HepG2 (cell line): ENCODE measurements at regions not wholly inside any gene's neighbourhood (a gene's known extent, or its start where the extent isn't known, plus 50 kb on each side); places are given as distances from the start of the nearest gene placed in this dataset.

Source experiments
- ATAC-seq: fragments of 200-7000 bp; cut with Tn5 transposase; 3 replicates; pipeline ENCODE4 v1.9.1; 2020; ENCODE audit warnings: mild to moderate bottlenecking, moderate library complexity
- BruUV-seq: library from RNA; stranded (reverse); fragments of 400-500 nt; replicated peaks from 2 replicates; lab custom pipeline; 2021; lab: Mats Ljungman, UMichigan
- CTCF ChIA-PET: fragments of 300-600 bp; formaldehyde crosslinking; extraction: SDS; loops from one replicate; lab custom pipeline; 2021; ENCODE audit warnings: low total read pairs, inconsistent platforms, low intra/inter-chr PET ratio; lab: Yijun Ruan, JAX
- POLR2A ChIA-PET: fragments of 350-600 bp; sonication (Branson Sonifier 250); formaldehyde crosslinking; loops from one replicate; lab custom pipeline; 2020; ENCODE audit warnings: antibody characterized with exemption, inconsistent platforms; lab: Yijun Ruan, JAX
- DNase-seq: peaks from one replicate; pipeline ENCODE4 v3.0.0-alpha.2; 2015; ENCODE audit warnings: low spot score
- FAIRE-seq: peaks from 3 replicates; lab custom pipeline; 2011; peaks lifted over from hg19 to GRCh38; lab: Jason Lieb, UNC
- H2AFZ ChIP-seq: one replicate; pipeline ENCODE4 v1.6.1; 2011; ENCODE audit warnings: low read length, inconsistent platforms
- H3K27ac ChIP-seq: fragments of 300-600 bp; 3 replicates; pipeline ENCODE4 v1.8.0; 2011; ENCODE audit warnings: mixed run types, mild to moderate bottlenecking, mixed read lengths, low read length, inconsistent platforms; ENCODE audit not compliant: insufficient read depth; ENCODE audit errors: extremely low read length
- H3K27me3 ChIP-seq, 2 experiments: fragments of 200-600 bp in 1 of 2; 2 replicates in 1 of 2; 3 replicates in 1 of 2; pipeline versions ENCODE4 v1.6.0 to v1.8.0; 2011; ENCODE audit warnings: low read length in 2 of 2, mild to moderate bottlenecking in 2 of 2, moderate library complexity in 2 of 2, inconsistent platforms in 1 of 2; ENCODE audit not compliant: insufficient read depth in 2 of 2, control insufficient read depth in 1 of 2
- H3K36me3 ChIP-seq, 2 experiments: fragments of 200-600 bp in 1 of 2; replicated peaks in 1 of 2; 2 replicates in 1 of 2; 3 replicates in 1 of 2; pipeline versions ENCODE4 v1.5.1 to v1.8.0; 2011; ENCODE audit warnings: low read length in 2 of 2, inconsistent platforms in 1 of 2; ENCODE audit not compliant: insufficient read depth in 2 of 2, control insufficient read depth in 1 of 2
- H3K4me1 ChIP-seq: 2 replicates; pipeline ENCODE4 v1.5.1; 2012; ENCODE audit warnings: low read length, inconsistent platforms; ENCODE audit not compliant: insufficient read depth
- H3K4me2 ChIP-seq: 2 replicates; pipeline ENCODE4 v1.6.0; 2011; ENCODE audit warnings: low read depth, low read length, inconsistent platforms
- H3K4me3 ChIP-seq, 3 experiments: fragments of 200-600 bp in 1 of 3; sonication (generic), shearing (Covaris generic) in 1 of 3; replicated peaks in 1 of 3; 2 replicates each; pipeline ENCODE4 v1.5.1; 2011 to 2016; ENCODE audit warnings: low read length in 3 of 3, inconsistent platforms in 2 of 3, low read depth in 2 of 3, mild to moderate bottlenecking in 2 of 3, control low read depth in 1 of 3, mixed read lengths in 1 of 3; ENCODE audit not compliant: insufficient read depth in 1 of 3
- H3K79me2 ChIP-seq: one replicate; pipeline ENCODE4 v1.6.1; 2011; ENCODE audit warnings: low read length, inconsistent platforms; ENCODE audit not compliant: insufficient read depth
- H3K9ac ChIP-seq: 2 replicates; pipeline ENCODE4 v1.6.0; 2011; ENCODE audit warnings: mild to moderate bottlenecking, low read depth, low read length, inconsistent platforms; ENCODE audit not compliant: insufficient read depth
- H3K9me3 ChIP-seq: 2 replicates; pipeline ENCODE4 v1.5.1; 2012; ENCODE audit warnings: mild to moderate bottlenecking, low read length
- H4K20me1 ChIP-seq: 2 replicates; pipeline ENCODE4 v1.6.0; 2011; ENCODE audit warnings: inconsistent platforms, mild to moderate bottlenecking, low read length, moderate library complexity; ENCODE audit not compliant: insufficient read depth
- CREB1 ChIP-seq, 2 experiments: fragments of 450-650 bp in 1 of 2; IDR thresholded peaks; 2 replicates each; pipeline ENCODE4 v1.6.1; 2016 to 2017; ENCODE audit warnings: control low read depth in 1 of 2, mild to moderate bottlenecking in 1 of 2, missing compliant biosample characterization in 1 of 2, missing genetic modification characterization in 1 of 2
- DRAP1 ChIP-seq: IDR thresholded peaks from 2 replicates; pipeline ENCODE4 v1.6.1; 2016; ENCODE audit warnings: missing genetic modification reagents, missing compliant biosample characterization
- IKZF1 ChIP-seq: fragments of 450-650 bp; IDR thresholded peaks from 2 replicates; pipeline ENCODE4 v1.7.1; 2016
- KLF16 ChIP-seq, 2 experiments: sonication (generic) in 1 of 2; formaldehyde crosslinking in 1 of 2; IDR thresholded peaks; 2 replicates each; pipeline versions ENCODE4 v1.6.1 to v1.8.0; 2016 to 2023; ENCODE audit warnings: missing genetic modification reagents in 2 of 2, missing compliant biosample characterization in 1 of 2
- MAZ ChIP-seq, 2 experiments: sonication (generic) in 1 of 2; formaldehyde crosslinking in 1 of 2; IDR thresholded peaks; 2 replicates each; pipeline versions ENCODE4 v1.5.0 to v1.6.1; 2012 to 2020; ENCODE audit warnings: low read depth in 2 of 2, mild to moderate bottlenecking in 2 of 2, borderline replicate concordance in 1 of 2, improper control_type of control experiment in 1 of 2, low read length in 1 of 2, missing genetic modification reagents in 1 of 2, moderate library complexity in 1 of 2
- MLXIP ChIP-seq: sonication (generic); formaldehyde crosslinking; IDR thresholded peaks from 2 replicates; pipeline ENCODE4 v1.9.0; 2021; ENCODE audit warnings: missing genetic modification reagents, borderline replicate concordance
- NR2F1 ChIP-seq, 2 experiments: fragments of 450-650 bp in 1 of 2; formaldehyde crosslinking in 1 of 2; IDR thresholded peaks; 2 replicates each; pipeline versions ENCODE4 v1.5.0 to v1.6.1; 2016 to 2020; ENCODE audit warnings: mild to moderate bottlenecking in 1 of 2, missing compliant biosample characterization in 1 of 2, missing genetic modification reagents in 1 of 2, moderate library complexity in 1 of 2
- SP140L ChIP-seq: sonication (generic); formaldehyde crosslinking; IDR thresholded peaks from 2 replicates; pipeline ENCODE4 v1.4.0; 2020; ENCODE audit warnings: missing genetic modification reagents, borderline replicate concordance
- SRSF9 ChIP-seq: fragments of 200-400 bp; formaldehyde crosslinking; IDR thresholded peaks from 2 replicates; pipeline ENCODE4 v1.6.1; 2018; ENCODE audit warnings: borderline replicate concordance, mild to moderate bottlenecking, low read depth, low read length; ENCODE audit not compliant: insufficient read depth, poor library complexity, severe bottlenecking
- ZFYVE20 ChIP-seq: sonication (generic); formaldehyde crosslinking; IDR thresholded peaks from 2 replicates; pipeline ENCODE4 v1.8.0; 2023; ENCODE audit warnings: low read depth, mild to moderate bottlenecking, moderate library complexity, missing genetic modification reagents, borderline replicate concordance
- ZNF557 ChIP-seq: sonication (generic); formaldehyde crosslinking; IDR thresholded peaks from 2 replicates; pipeline ENCODE4 v1.4.0; 2020; ENCODE audit warnings: missing genetic modification reagents
- ZNF720 ChIP-seq: sonication (generic); formaldehyde crosslinking; IDR thresholded peaks from 2 replicates; pipeline ENCODE4 v1.4.0; 2020; ENCODE audit warnings: missing genetic modification reagents
- ZNF75D ChIP-seq: sonication (generic); formaldehyde crosslinking; IDR thresholded peaks from 2 replicates; pipeline ENCODE4 v1.8.1; 2023; ENCODE audit warnings: missing genetic modification reagents, mild to moderate bottlenecking, borderline replicate concordance
- ZNF777 ChIP-seq: sonication (generic); formaldehyde crosslinking; IDR thresholded peaks from 2 replicates; pipeline ENCODE4 v1.4.0; 2020; ENCODE audit warnings: missing genetic modification reagents
- ZNF83 ChIP-seq: sonication (generic); formaldehyde crosslinking; IDR thresholded peaks from 2 replicates; pipeline ENCODE4 v1.4.0; 2020; ENCODE audit warnings: missing genetic modification reagents, mild to moderate bottlenecking, borderline replicate concordance
- WGBS: methylation state at CpG from one replicate; pipeline ENCODE4 v1.1.6; 2017; ENCODE audit warnings: low lambda C conversion rate; 5-methylcytosine and 5-hydroxymethylcytosine counted together
- in situ Hi-C: cut with HindIII; loops from 2 replicates; pipeline ENCODE4 v1.10.0; 2017; ENCODE audit warnings: low pct_unique_long_range_greater_than_20kb; ENCODE audit not compliant: extremely low pct_ligation_motif_present
- intact Hi-C: fragments of 100-400 bp; cut with micrococcal nuclease; formaldehyde crosslinking; loops from one replicate; pipeline ENCODE4 v1.10.0; 2022; ENCODE audit not compliant: unreplicated experiment

GRCh38 chr2:145260674-145261073 lies 740.8 kb upstream of the ZEB2 start:
- WGBS = 6% methylated on average over 2 of the region's 2 CpGs
- CTCF ChIA-PET = no interaction called here
- ATAC-seq = no peak
- no peaks in the 10 kb centered on the region for H3K9me3 ChIP-seq
- in situ Hi-C loops = no loop called here
- no peak overlapping the region for H2AFZ ChIP-seq
- no peaks in the 10 kb centered on the region for H4K20me1 ChIP-seq
- H3K4me2 ChIP-seq = no peak overlapping the region
- no peaks in the 10 kb centered on the region for H3K79me2 ChIP-seq
- no peaks in the 10 kb centered on the region for H3K4me1 ChIP-seq
- no peak overlapping the region for H3K9ac ChIP-seq
- TF ChIP-seq ZFYVE20 (CRISPR knock-in tag) = no peak
- TF ChIP-seq KLF16 (CRISPR knock-in tag; IDR thresholded peaks at IDR 0.05) = no peak
- TF ChIP-seq MAZ (IDR thresholded peaks at IDR 0.05; ENCODE audit: borderline replicate concordance, low read depth, low read length) = no peak
- no peak for TF ChIP-seq MAZ (CRISPR knock-in tag; IDR thresholded peaks at IDR 0.05; ENCODE audit: low read depth)
- no peak for TF ChIP-seq ZNF720 (CRISPR knock-in tag)
- no peak for TF ChIP-seq CREB1 (IDR thresholded peaks at IDR 0.05)
- TF ChIP-seq CREB1 (CRISPR knock-in tag; IDR thresholded peaks at IDR 0.05) = no peak
- no peak for TF ChIP-seq SP140L (CRISPR knock-in tag)
- TF ChIP-seq, all 625 proteins: peak for 0
- H3K4me3 ChIP-seq = no peak overlapping the region
- intact Hi-C loops = no loop called here
- BruUV-seq = no TSS peak
- FAIRE-seq = no peak
- DNase-seq = no peak
- H3K27ac ChIP-seq = no peak overlapping the region
- H3K27me3 ChIP-seq = no peaks in the 10 kb centered on the region
- no peaks in the 10 kb centered on the region for H3K36me3 ChIP-seq
- POLR2A ChIA-PET = no interaction called here

GRCh38 chr2:145260081-145260480 lies 740.2 kb upstream of the ZEB2 start:
- no peak for FAIRE-seq
- no peak overlapping the region for H3K4me3 ChIP-seq
- no peak overlapping the region for H3K27ac ChIP-seq
- no peak overlapping the region for H3K4me2 ChIP-seq
- no peaks in the 10 kb centered on the region for H3K36me3 ChIP-seq
- ChIA-PET POLR2A (no interaction called here), CTCF (no interaction called here)
- intact Hi-C loops = no loop called here
- H3K9ac ChIP-seq = no peak overlapping the region
- ATAC-seq = no peak
- no peaks in the 10 kb centered on the region for H3K27me3 ChIP-seq
- no peaks in the 10 kb centered on the region for H3K9me3 ChIP-seq
- TF ChIP-seq DRAP1 (no peak), MLXIP (no peak), ZNF75D (no peak), NR2F1 (CRISPR knock-in tag; IDR thresholded peaks at IDR 0.05) (no peak), ZNF777 (CRISPR knock-in tag) (no peak), ZNF557 (CRISPR knock-in tag) (no peak), ZNF83 (no peak), IKZF1 (no peak), SRSF9 (no peak)
- TF ChIP-seq, all 625 proteins: peak for 0
- BruUV-seq = no TSS peak
- H2AFZ ChIP-seq = no peak overlapping the region
- no peak for DNase-seq
- in situ Hi-C loops = no loop called here
- no peaks in the 10 kb centered on the region for H4K20me1 ChIP-seq
- H3K79me2 ChIP-seq = no peaks in the 10 kb centered on the region
- H3K4me1 ChIP-seq = no peaks in the 10 kb centered on the region
